OCI-LY7 (cell line): ENCODE measurements at regions not wholly inside any gene's neighbourhood (a gene's known extent, or its start where the extent isn't known, plus 50 kb on each side); places are given as distances from the start of the nearest gene placed in this dataset.
A peak's percentile ranks its signal among the peaks of the same experiment; 100 is the strongest.

Experiments
- BruUV-seq: library from RNA; stranded (reverse); fragments of 400-500 nt; replicated peaks from 2 replicates; lab custom pipeline; 2021; lab: Mats Ljungman, UMichigan
- CTCF ChIA-PET: fragments of 300-600 bp; sonication (Branson Sonifier 250); formaldehyde crosslinking; loops from one replicate; lab custom pipeline; 2022; ENCODE audit warnings: antibody characterized with exemption; ENCODE audit not compliant: unreplicated experiment; lab: Charles Lee
- POLR2A ChIA-PET: fragments of 300-600 bp; sonication (Branson Sonifier 250); formaldehyde crosslinking; loops from one replicate; lab custom pipeline; 2022; ENCODE audit warnings: antibody characterized with exemption; lab: Charles Lee
- DNase-seq: peaks from one replicate; pipeline ENCODE4 v3.0.0-alpha.2; 2015; ENCODE audit warnings: low spot score
- H2AFZ ChIP-seq: fragments of 200-600 bp; sonication (generic), shearing (Covaris generic); 2 replicates; pipeline ENCODE4 v1.6.1; 2014; ENCODE audit warnings: mild to moderate bottlenecking, antibody characterized with exemption, low read length, moderate library complexity
- H3K27ac ChIP-seq: fragments of 200-600 bp; sonication (generic); 2 replicates; pipeline ENCODE4 v1.5.1; 2014; ENCODE audit warnings: mixed run types, low read depth, mild to moderate bottlenecking, moderate library complexity, low read length, inconsistent platforms; ENCODE audit not compliant: poor library complexity, severe bottlenecking
- H3K36me3 ChIP-seq: fragments of 200-600 bp; sonication (generic); 2 replicates; pipeline ENCODE4 v1.6.1; 2014; ENCODE audit warnings: mild to moderate bottlenecking, antibody characterized with exemption, low read length, moderate library complexity, mixed read lengths; ENCODE audit not compliant: insufficient read depth
- H3K4me1 ChIP-seq: fragments of 200-600 bp; sonication (generic); 2 replicates; pipeline ENCODE4 v1.5.1; 2014; ENCODE audit warnings: mild to moderate bottlenecking, low read length; ENCODE audit not compliant: insufficient read depth, poor library complexity, severe bottlenecking
- H3K4me2 ChIP-seq: fragments of 200-600 bp; sonication (generic); 2 replicates; pipeline ENCODE4 v1.6.1; 2014; ENCODE audit warnings: mild to moderate bottlenecking, low read length
- H3K4me3 ChIP-seq: fragments of 200-600 bp; sonication (generic); 2 replicates; pipeline ENCODE4 v1.5.1; 2014; ENCODE audit warnings: mild to moderate bottlenecking, low read depth, low read length; ENCODE audit not compliant: poor library complexity, severe bottlenecking
- H3K79me2 ChIP-seq: fragments of 200-600 bp; sonication (generic); 2 replicates; pipeline ENCODE4 v1.6.1; 2016; ENCODE audit warnings: low read depth, mild to moderate bottlenecking, low read length, moderate library complexity, mixed read lengths; ENCODE audit not compliant: insufficient read depth
- H3K9me2 ChIP-seq: fragments of 200-600 bp; sonication (generic); 2 replicates; pipeline ENCODE4 v1.6.1; 2016; ENCODE audit warnings: mild to moderate bottlenecking, low read length, mixed read lengths; ENCODE audit not compliant: insufficient read depth
- H3K9me3 ChIP-seq: fragments of 200-600 bp; sonication (generic); 2 replicates; pipeline ENCODE4 v1.6.1; 2014; ENCODE audit warnings: mild to moderate bottlenecking, mixed run types, low read length, mixed read lengths
- H4K20me1 ChIP-seq: fragments of 200-600 bp; sonication (generic); 2 replicates; pipeline ENCODE4 v1.6.1; 2014; ENCODE audit warnings: mild to moderate bottlenecking, antibody characterized with exemption, low read length, moderate library complexity, mixed read lengths; ENCODE audit not compliant: insufficient read depth
- CTCF ChIP-seq: fragments of 200-600 bp; sonication (generic); conservative IDR thresholded peaks from 2 replicates; pipeline ENCODE4 v1.5.1; 2014; ENCODE audit warnings: mild to moderate bottlenecking, antibody characterized with exemption, low read length, moderate library complexity, mixed read lengths
- EZH2phosphoT487 ChIP-seq: fragments of 200-600 bp; sonication (generic); IDR thresholded peaks from 2 replicates; pipeline ENCODE4 v1.6.1; 2018; ENCODE audit warnings: low read depth, borderline replicate concordance, mild to moderate bottlenecking, mixed run types, antibody characterized with exemption, low read length, moderate library complexity, mixed read lengths
- intact Hi-C: fragments of 100-400 bp; cut with micrococcal nuclease; formaldehyde crosslinking; loops from one replicate; pipeline ENCODE4 v1.10.0; 2022; ENCODE audit not compliant: unreplicated experiment

- no peaks in the 10 kb centered on the region for H4K20me1 ChIP-seq
- peaks cover 51% of the 10 kb centered on the region for H3K4me1 ChIP-seq
- H3K27ac ChIP-seq: peak overlapping the region; percentile 74
- no TSS peak for BruUV-seq
- intact Hi-C loops: loop anchor here (2.0 kb wide), 2 partner anchors 70 to 74 kb away; no protein-coding TSS in a partner anchor
- no peaks in the 10 kb centered on the region for H3K36me3 ChIP-seq
- H3K9me3 ChIP-seq: no peaks in the 10 kb centered on the region
- no peak for TF ChIP-seq EZH2phosphoT487
- TF ChIP-seq CTCF: no peak
- H3K9me2 ChIP-seq: no peaks in the 10 kb centered on the region
- POLR2A ChIA-PET: interaction anchor here (0.6 to 1.5 kb wide), 2 partner anchors 64 to 657 kb away, joined by 4 to 6 read pairs; no protein-coding TSS in a partner anchor
- CTCF ChIA-PET: interaction anchor here (0.6 to 1.6 kb wide), 5 partner anchors 12 to 567 kb away, joined by 3 to 5 read pairs (median 4); no protein-coding TSS in a partner anchor
- H2AFZ ChIP-seq: peak overlapping the region; percentile 84
- H3K79me2 ChIP-seq: no peaks in the 10 kb centered on the region
- peak overlapping the region; percentile 68 for H3K4me2 ChIP-seq
- no peak for DNase-seq
- H3K4me3 ChIP-seq: peak overlapping the region; percentile 39
Measured at GRCh38 chr2:39851251-39851650, 72.2 kb upstream of the THUMPD2 start.

GRCh38 chr2:39849982-39850526 lies 71.0 kb upstream of the THUMPD2 start:
- POLR2A ChIA-PET: interaction anchor here (1.2 kb wide), 1 partner anchor 70 kb away, joined by 4 read pairs; no protein-coding TSS in a partner anchor
- Histone ChIP-seq H3K4me2 (peak overlapping the region; percentile 41), H2AFZ (0 out of 2 replicates have a peak overlapping the region, but pooled peaks have one; percentile 52), H3K4me1 (peaks cover 46% of the 10 kb centered on the region), H3K9me3 (no peaks in the 10 kb centered on the region), H4K20me1 (no peaks in the 10 kb centered on the region), H3K36me3 (no peaks in the 10 kb centered on the region), H3K4me3 (no peak overlapping the region), H3K79me2 (no peaks in the 10 kb centered on the region), H3K27ac (peak overlapping the region; percentile 74), H3K9me2 (no peaks in the 10 kb centered on the region)
- TF ChIP-seq EZH2phosphoT487: no peak
- TF ChIP-seq CTCF: no peak
- DNase-seq: peak; percentile 35
- CTCF ChIA-PET: no interaction called here
- no TSS peak for BruUV-seq
- intact Hi-C loops: loop anchor here (2.0 kb wide), 2 partner anchors 71 to 73 kb away; no protein-coding TSS in a partner anchor

GRCh38 chr2:39849064-39849463 lies 70.0 kb upstream of the THUMPD2 start:
- Histone ChIP-seq H3K9me2 (no peaks in the 10 kb centered on the region), H4K20me1 (no peaks in the 10 kb centered on the region), H3K9me3 (no peaks in the 10 kb centered on the region), H2AFZ (peak overlapping the region; percentile 18; the same call in 1 of the 2 replicates), H3K79me2 (no peaks in the 10 kb centered on the region), H3K4me1 (peaks cover 37% of the 10 kb centered on the region), H3K27ac (no peak overlapping the region), H3K4me2 (no peak overlapping the region), H3K36me3 (no peaks in the 10 kb centered on the region), H3K4me3 (no peak overlapping the region)
- intact Hi-C loops: no loop called here
- no peak for DNase-seq
- CTCF ChIA-PET: no interaction called here
- TF ChIP-seq CTCF (no peak), EZH2phosphoT487 (no peak)
- no TSS peak for BruUV-seq
- POLR2A ChIA-PET: interaction anchor here (1.2 to 1.3 kb wide), 2 partner anchors 9 to 71 kb away, joined by 3 to 4 read pairs; no protein-coding TSS in a partner anchor
